Hepatocyte (in vitro differentiated cells): ENCODE measurements at regions not wholly inside any gene's neighbourhood (a gene's known extent, or its start where the extent isn't known, plus 50 kb on each side); places are given as distances from the start of the nearest gene placed in this dataset.

ENCODE experiments used
- DNase-seq: peaks from one replicate; pipeline ENCODE4 v3.0.0-alpha.2; 2016; ENCODE audit warnings: low spot score
- H2AFZ ChIP-seq: fragments of 200-600 bp; sonication (generic); 2 replicates; pipeline ENCODE4 v1.6.0; 2016; ENCODE audit warnings: antibody characterized with exemption, mild to moderate bottlenecking
- H3K27ac ChIP-seq: fragments of 200-600 bp; sonication (generic); 2 replicates; pipeline ENCODE4 v1.5.1; 2016; ENCODE audit warnings: mild to moderate bottlenecking
- H3K27me3 ChIP-seq: fragments of 200-600 bp; sonication (generic); 2 replicates; pipeline ENCODE4 v1.6.1; 2016
- H3K36me3 ChIP-seq: fragments of 200-600 bp; sonication (generic); replicated peaks from 2 replicates; pipeline ENCODE4 v1.5.1; 2016; ENCODE audit warnings: low read depth; ENCODE audit not compliant: insufficient read depth
- H3K4me1 ChIP-seq: fragments of 200-600 bp; sonication (generic); 2 replicates; pipeline ENCODE4 v1.5.1; 2016; ENCODE audit warnings: mild to moderate bottlenecking, moderate library complexity; ENCODE audit not compliant: insufficient read depth
- H3K4me2 ChIP-seq: fragments of 200-600 bp; sonication (generic); 2 replicates; pipeline ENCODE4 v1.6.0; 2016
- H3K4me3 ChIP-seq: fragments of 200-600 bp; sonication (generic); 2 replicates; pipeline ENCODE4 v1.5.1; 2016; ENCODE audit warnings: mild to moderate bottlenecking
- H3K79me2 ChIP-seq: fragments of 200-600 bp; sonication (generic); 2 replicates; pipeline ENCODE4 v1.6.0; 2017; ENCODE audit warnings: mild to moderate bottlenecking
- H3K9me2 ChIP-seq: fragments of 200-600 bp; sonication (generic); replicated peaks from 2 replicates; pipeline ENCODE4 v1.6.0; 2017; ENCODE audit warnings: mild to moderate bottlenecking; ENCODE audit not compliant: insufficient read depth
- H3K9me3 ChIP-seq: fragments of 200-600 bp; sonication (generic); 2 replicates; pipeline ENCODE4 v1.5.1; 2016; ENCODE audit warnings: low read depth, mild to moderate bottlenecking
- H4K20me1 ChIP-seq: fragments of 200-600 bp; sonication (generic); 2 replicates; pipeline ENCODE4 v1.6.0; 2016; ENCODE audit warnings: mild to moderate bottlenecking; ENCODE audit not compliant: insufficient read depth, poor library complexity, severe bottlenecking
- EZH2 ChIP-seq: fragments of 200-600 bp; sonication (generic); IDR thresholded peaks from 2 replicates; pipeline ENCODE4 v1.6.1; 2016; ENCODE audit warnings: antibody characterized with exemption, mild to moderate bottlenecking, borderline replicate concordance
- EZH2phosphoT487 ChIP-seq: fragments of 200-600 bp; sonication (generic); IDR thresholded peaks from one replicate; pipeline ENCODE4 v1.6.1; 2018; ENCODE audit warnings: antibody characterized with exemption, mild to moderate bottlenecking, low read depth, moderate library complexity; ENCODE audit not compliant: unreplicated experiment, severe bottlenecking
- WGBS: methylation state at CpG from one replicate; pipeline ENCODE4 v1.1.6; 2016; ENCODE audit warnings: low lambda C conversion rate; ENCODE audit errors: missing lambda C conversion rate; 5-methylcytosine and 5-hydroxymethylcytosine counted together
- TF ChIP-seq, protein P1 (sequence below): fragments of 200-600 bp; sonication (generic); IDR thresholded peaks from 2 replicates; pipeline ENCODE4 v1.5.1; 2016; ENCODE audit warnings: antibody characterized with exemption, mild to moderate bottlenecking; ENCODE audit not compliant: poor library complexity

DNA sequence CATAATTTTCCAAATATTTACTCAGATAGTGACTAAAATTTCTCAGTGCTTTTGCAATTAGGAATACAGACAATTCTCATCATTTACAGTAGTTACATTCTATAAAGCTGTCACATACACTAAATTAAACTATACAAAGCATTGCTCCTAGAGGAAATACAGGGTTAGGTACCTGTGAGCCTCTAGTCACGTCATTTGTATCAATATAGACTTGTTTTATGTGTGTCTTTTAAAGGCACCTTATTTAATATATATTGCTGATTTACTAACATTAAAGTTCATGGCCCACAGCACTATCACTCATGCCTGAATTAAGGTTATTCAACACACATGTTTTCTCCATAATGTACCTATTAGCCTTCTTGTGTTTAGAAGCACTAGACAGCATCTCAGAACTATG is 78.7 kb downstream of the PABPC4L start:
- DNase-seq = no peak
- H3K27me3 ChIP-seq = no peaks in the 10 kb centered on the region
- H3K4me2 ChIP-seq = no peak overlapping the region
- WGBS = 93% methylated on average over 1 of the region's 1 CpG
- no peak overlapping the region for H3K27ac ChIP-seq
- H3K36me3 ChIP-seq = no peaks in the 10 kb centered on the region
- TF ChIP-seq EZH2phosphoT487 = no peak
- no peak for TF ChIP-seq EZH2
- TF ChIP-seq, protein P1, sequence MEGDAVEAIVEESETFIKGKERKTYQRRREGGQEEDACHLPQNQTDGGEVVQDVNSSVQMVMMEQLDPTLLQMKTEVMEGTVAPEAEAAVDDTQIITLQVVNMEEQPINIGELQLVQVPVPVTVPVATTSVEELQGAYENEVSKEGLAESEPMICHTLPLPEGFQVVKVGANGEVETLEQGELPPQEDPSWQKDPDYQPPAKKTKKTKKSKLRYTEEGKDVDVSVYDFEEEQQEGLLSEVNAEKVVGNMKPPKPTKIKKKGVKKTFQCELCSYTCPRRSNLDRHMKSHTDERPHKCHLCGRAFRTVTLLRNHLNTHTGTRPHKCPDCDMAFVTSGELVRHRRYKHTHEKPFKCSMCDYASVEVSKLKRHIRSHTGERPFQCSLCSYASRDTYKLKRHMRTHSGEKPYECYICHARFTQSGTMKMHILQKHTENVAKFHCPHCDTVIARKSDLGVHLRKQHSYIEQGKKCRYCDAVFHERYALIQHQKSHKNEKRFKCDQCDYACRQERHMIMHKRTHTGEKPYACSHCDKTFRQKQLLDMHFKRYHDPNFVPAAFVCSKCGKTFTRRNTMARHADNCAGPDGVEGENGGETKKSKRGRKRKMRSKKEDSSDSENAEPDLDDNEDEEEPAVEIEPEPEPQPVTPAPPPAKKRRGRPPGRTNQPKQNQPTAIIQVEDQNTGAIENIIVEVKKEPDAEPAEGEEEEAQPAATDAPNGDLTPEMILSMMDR = no peak
- H4K20me1 ChIP-seq = no peaks in the 10 kb centered on the region
- no peak overlapping the region for H2AFZ ChIP-seq
- H3K4me1 ChIP-seq = no peaks in the 10 kb centered on the region
- H3K9me2 ChIP-seq = no peaks in the 10 kb centered on the region
- H3K4me3 ChIP-seq = no peak overlapping the region
- no peaks in the 10 kb centered on the region for H3K9me3 ChIP-seq
- H3K79me2 ChIP-seq = no peaks in the 10 kb centered on the region

DNA sequence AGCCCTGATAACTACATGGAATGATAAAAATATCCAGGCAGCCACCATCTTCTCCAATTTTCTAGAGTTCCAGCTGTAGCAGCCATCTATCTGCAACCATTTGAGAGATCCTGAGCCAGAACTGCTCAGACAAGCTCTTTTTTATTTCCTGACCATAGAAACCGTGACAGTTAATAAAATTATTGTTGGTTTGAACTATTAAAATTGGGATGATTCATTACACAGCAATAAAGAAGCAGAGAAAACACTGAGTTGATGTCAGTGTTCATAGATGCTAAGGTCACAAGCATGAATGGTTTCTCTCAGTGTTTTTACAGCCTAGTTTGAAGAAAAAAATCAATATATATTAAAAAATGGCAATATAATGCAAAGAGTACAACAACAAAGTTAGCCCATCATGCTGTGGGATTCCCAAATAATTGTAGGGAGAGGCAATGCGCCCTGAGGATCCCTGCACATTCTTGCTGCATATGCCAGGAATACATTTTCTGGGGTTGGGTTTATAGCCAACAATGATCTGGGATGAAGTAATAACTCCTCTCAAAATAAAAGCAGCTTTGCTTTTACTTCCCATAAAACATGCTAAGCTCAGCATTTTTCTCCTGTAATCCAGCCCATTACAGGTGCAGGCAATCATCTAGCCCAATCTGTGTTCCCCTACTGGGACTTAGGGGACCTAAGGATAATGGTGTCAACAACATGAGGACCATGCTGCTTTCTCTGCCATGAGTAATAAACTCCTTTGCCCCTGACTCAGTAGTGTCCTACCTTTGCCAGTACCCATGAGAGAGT is 84.0 kb downstream of the PABPC4L start:
- no peak overlapping the region for H3K27ac ChIP-seq
- no peak for DNase-seq
- 73% methylated on average over 2 of the region's 2 CpGs for WGBS
- no peak overlapping the region for H3K4me2 ChIP-seq
- TF ChIP-seq EZH2 (no peak), EZH2phosphoT487 (no peak)
- TF ChIP-seq, protein P1 = no peak
- no peaks in the 10 kb centered on the region for H3K9me3 ChIP-seq
- no peak overlapping the region for H2AFZ ChIP-seq
- H3K27me3 ChIP-seq = no peaks in the 10 kb centered on the region
- H3K79me2 ChIP-seq = no peaks in the 10 kb centered on the region
- H3K4me3 ChIP-seq = no peak overlapping the region
- no peaks in the 10 kb centered on the region for H3K36me3 ChIP-seq
- H4K20me1 ChIP-seq = no peaks in the 10 kb centered on the region
- no peaks in the 10 kb centered on the region for H3K9me2 ChIP-seq
- no peaks in the 10 kb centered on the region for H3K4me1 ChIP-seq

DNA sequence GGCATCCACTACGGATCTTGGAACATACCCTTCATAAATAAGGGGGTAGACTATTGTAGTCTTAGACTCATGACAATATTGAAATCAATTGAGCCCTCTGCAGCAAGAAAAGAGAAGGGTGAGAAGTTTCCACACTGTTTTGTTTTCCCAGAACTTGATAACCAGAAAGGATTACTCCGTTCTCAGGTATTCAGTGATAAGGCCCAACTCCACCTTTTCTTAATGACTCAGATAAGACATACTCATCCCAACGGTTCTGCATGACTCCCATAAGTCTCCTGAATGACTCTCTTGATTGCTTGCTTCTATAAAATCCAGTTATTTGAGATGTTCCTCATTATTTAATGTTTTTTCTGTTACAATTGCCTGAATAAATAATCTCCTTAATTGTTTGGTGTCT is 111.7 kb downstream of the PABPC4L start:
- peak; percentile 5 for DNase-seq
- Histone ChIP-seq H4K20me1 (no peaks in the 10 kb centered on the region), H3K9me2 (no peaks in the 10 kb centered on the region), H3K4me2 (no peak overlapping the region), H3K36me3 (no peaks in the 10 kb centered on the region), H2AFZ (no peak overlapping the region), H3K27me3 (no peaks in the 10 kb centered on the region), H3K4me1 (no peaks in the 10 kb centered on the region), H3K9me3 (no peaks in the 10 kb centered on the region), H3K79me2 (no peaks in the 10 kb centered on the region), H3K27ac (no peak overlapping the region), H3K4me3 (no peak overlapping the region)
- TF ChIP-seq EZH2 (no peak), EZH2phosphoT487 (no peak)
- TF ChIP-seq, protein P1 = no peak
- 42% methylated on average over 3 of the region's 3 CpGs for WGBS
